Adrenal gland (tissue), 9 donors: ENCODE measurements at regions not wholly inside any gene's neighbourhood (a gene's known extent, or its start where the extent isn't known, plus 50 kb on each side); places are given as distances from the start of the nearest gene placed in this dataset.

Source experiments
- DNase-seq, 7 donors: peaks; one replicate each; pipeline ENCODE4 v3.0.0-alpha.2; 2019 to 2020
- H3K27ac ChIP-seq, 5 donors: fragments of 200-600 bp; sonication (generic) in 4 of 5; 1 replicate in 3 of 5; 2 replicates in 2 of 5; pipeline versions ENCODE4 v1.5.1 to v1.8.0; 2016 to 2020; ENCODE audit warnings: mild to moderate bottlenecking in 1 of 5
- H3K27me3 ChIP-seq: fragments of 200-600 bp; 2 replicates; pipeline ENCODE4 v1.8.0; 2021
- H3K36me3 ChIP-seq, 2 donors: fragments of 200-600 bp; replicated peaks in 1 of 2; 1 replicate in 1 of 2; 2 replicates in 1 of 2; pipeline versions ENCODE4 v1.5.1 to v1.8.0; 2018 to 2022
- H3K4me1 ChIP-seq, 2 donors: fragments of 200-600 bp; replicated peaks in 1 of 2; 1 replicate in 1 of 2; 2 replicates in 1 of 2; pipeline versions ENCODE4 v1.5.1 to v1.8.0; 2018 to 2021
- H3K4me3 ChIP-seq, 4 donors: fragments of 200-600 bp; sonication (generic) in 3 of 4; one replicate each; pipeline ENCODE4 v1.5.1; 2016 to 2018
- H3K9me3 ChIP-seq, 3 donors: fragments of 200-600 bp; sonication (generic) in 1 of 3; replicated peaks in 1 of 3; 1 replicate in 2 of 3; 2 replicates in 1 of 3; pipeline versions ENCODE4 v1.5.1 to v1.8.0; 2016 to 2021
- POLR2A ChIP-seq, 2 donors: fragments of 450-650 bp; IDR thresholded peaks; one replicate each; pipeline ENCODE4 v1.6.1; 2017; ENCODE audit warnings: antibody characterized with exemption in 2 of 2, mild to moderate bottlenecking in 2 of 2, moderate library complexity in 1 of 2
- WGBS, 4 donors: extraction: QIAGEN DNeasy Blood & Tissue Kit in 2 of 4; methylation state at CpG; one replicate each; pipeline versions ENCODE4 v1.1.5 to v1.1.7; 2013 to 2017; 5-methylcytosine and 5-hydroxymethylcytosine counted together
- intact Hi-C, 2 donors: fragments of 100-400 bp; cut with DNase I; formaldehyde crosslinking; loops; one replicate each; pipeline versions ENCODE4 v1.14.1 to v1.15.0; 2022 to 2023
- TF ChIP-seq, protein P1 (sequence below), 6 experiments: fragments of 450-650 bp in 4 of 6; fragments of 200-600 bp in 2 of 6; sonication (generic) in 1 of 6; IDR thresholded peaks; 1 replicate in 5 of 6; 2 replicates in 1 of 6; pipeline versions ENCODE4 v1.5.1 to v1.8.0; 2016 to 2021; ENCODE audit warnings: antibody characterized with exemption in 6 of 6, mild to moderate bottlenecking in 2 of 6, moderate library complexity in 1 of 6
- donor health status: healthy with polysubstance abuse.
- donor health status: Bipolar disorder and iron deficiency.
- donor health status: DM: yes; HTN: yes; CAD: no.
- donor health status: DM: no; HTN: no; CAD: no.
- donor health status: DM: no; HTN: no; CAD: no.

DNA sequence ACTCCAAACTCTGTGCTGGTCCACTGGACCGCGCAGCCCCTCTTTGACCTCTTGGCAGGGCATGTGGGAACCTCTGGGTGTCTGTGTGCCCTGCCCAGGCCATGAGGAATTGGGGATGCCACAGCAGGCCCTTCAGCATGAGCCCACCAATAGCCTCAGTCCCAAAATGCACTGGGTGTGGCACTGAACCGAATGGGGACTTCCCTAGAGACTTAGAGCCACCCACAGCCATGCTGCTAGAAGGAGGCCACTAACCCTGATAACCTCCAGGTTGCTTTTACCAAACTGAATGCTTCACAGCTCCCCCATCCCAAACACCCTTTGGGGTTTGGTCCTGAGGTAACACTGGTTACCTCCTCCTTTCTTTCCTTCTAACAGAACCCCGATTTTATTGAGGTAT lies 302.7 kb downstream of the PIK3R1 start:
- no peaks in the 10 kb centered on the region for H3K4me1 ChIP-seq
- 80 to 92% (median 85%) methylated on average over 4 of the region's 4 CpGs for WGBS, 4 donors
- H3K36me3 ChIP-seq: no peaks in the 10 kb centered on the region
- H3K9me3 ChIP-seq: no peaks in the 10 kb centered on the region
- DNase-seq: no peak
- no peak overlapping the region for H3K27ac ChIP-seq
- H3K27me3 ChIP-seq: no peaks in the 10 kb centered on the region
- intact Hi-C loops: no loop called here
- H3K4me3 ChIP-seq: no peak overlapping the region
- TF ChIP-seq, protein P1, sequence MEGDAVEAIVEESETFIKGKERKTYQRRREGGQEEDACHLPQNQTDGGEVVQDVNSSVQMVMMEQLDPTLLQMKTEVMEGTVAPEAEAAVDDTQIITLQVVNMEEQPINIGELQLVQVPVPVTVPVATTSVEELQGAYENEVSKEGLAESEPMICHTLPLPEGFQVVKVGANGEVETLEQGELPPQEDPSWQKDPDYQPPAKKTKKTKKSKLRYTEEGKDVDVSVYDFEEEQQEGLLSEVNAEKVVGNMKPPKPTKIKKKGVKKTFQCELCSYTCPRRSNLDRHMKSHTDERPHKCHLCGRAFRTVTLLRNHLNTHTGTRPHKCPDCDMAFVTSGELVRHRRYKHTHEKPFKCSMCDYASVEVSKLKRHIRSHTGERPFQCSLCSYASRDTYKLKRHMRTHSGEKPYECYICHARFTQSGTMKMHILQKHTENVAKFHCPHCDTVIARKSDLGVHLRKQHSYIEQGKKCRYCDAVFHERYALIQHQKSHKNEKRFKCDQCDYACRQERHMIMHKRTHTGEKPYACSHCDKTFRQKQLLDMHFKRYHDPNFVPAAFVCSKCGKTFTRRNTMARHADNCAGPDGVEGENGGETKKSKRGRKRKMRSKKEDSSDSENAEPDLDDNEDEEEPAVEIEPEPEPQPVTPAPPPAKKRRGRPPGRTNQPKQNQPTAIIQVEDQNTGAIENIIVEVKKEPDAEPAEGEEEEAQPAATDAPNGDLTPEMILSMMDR (IDR thresholded peaks at IDR 0.05): no peak
- TF ChIP-seq POLR2A (IDR thresholded peaks at IDR 0.05): no peak

DNA sequence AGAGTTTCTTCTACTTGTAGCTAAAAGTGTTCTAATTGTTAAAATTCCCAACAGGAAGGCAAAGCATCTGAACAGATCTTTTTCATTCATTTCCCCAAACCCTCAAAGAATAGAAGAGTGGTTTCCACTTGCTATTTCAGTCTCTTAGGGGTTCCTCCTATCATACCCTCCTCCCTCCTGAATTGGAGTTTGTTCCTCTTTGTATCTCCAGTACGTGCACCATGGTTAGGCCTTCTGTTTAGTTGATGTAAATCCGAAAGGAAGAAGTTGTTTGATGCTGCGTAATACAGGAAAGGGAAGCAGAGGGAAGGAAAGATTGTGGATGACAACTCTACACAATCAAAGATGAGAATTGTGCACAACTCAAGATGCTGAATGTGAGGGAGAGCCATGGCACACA lies 303.6 kb downstream of the PIK3R1 start:
- DNase-seq: no peak
- intact Hi-C loops: no loop called here
- Histone ChIP-seq H3K27me3 (no peaks in the 10 kb centered on the region), H3K4me3 (no peak overlapping the region), H3K9me3 (no peaks in the 10 kb centered on the region), H3K4me1 (no peaks in the 10 kb centered on the region), H3K36me3 (no peaks in the 10 kb centered on the region), H3K27ac (no peak overlapping the region)
- WGBS, 4 donors: 55 to 72% (median 64%) methylated on average over 3 of the region's 3 CpGs
- TF ChIP-seq, protein P1 (IDR thresholded peaks at IDR 0.05): no peak
- TF ChIP-seq POLR2A (IDR thresholded peaks at IDR 0.05): no peak

DNA sequence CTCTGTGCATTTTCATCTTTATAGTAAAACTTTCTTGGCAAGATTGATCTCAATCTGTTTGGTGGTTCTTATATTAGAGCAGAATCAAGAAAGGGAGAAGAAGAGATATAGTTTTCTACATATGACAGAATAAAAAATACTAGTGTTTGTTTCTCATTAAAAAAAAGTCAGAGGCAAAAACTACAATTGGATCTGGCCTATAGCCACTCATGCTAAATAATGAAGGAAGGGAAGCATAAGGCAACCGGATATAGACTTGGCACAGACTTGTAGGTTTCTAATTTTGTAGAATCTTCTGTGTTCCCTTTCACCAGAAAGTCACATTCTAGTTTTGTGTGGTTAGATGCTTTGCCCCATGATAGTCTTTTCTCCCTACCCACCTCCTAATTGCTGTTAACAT lies 306.2 kb downstream of the PIK3R1 start:
- Histone ChIP-seq H3K27ac (no peak overlapping the region), H3K27me3 (no peaks in the 10 kb centered on the region), H3K4me1 (no peaks in the 10 kb centered on the region), H3K4me3 (no peak overlapping the region), H3K9me3 (no peaks in the 10 kb centered on the region), H3K36me3 (no peaks in the 10 kb centered on the region)
- intact Hi-C loops: no loop called here
- 55 to 72% (median 64%) methylated on average over 1 of the region's 1 CpG for WGBS, 4 donors
- no peak for DNase-seq
- TF ChIP-seq POLR2A (IDR thresholded peaks at IDR 0.05): no peak
- TF ChIP-seq, protein P1 (IDR thresholded peaks at IDR 0.05): no peak

DNA sequence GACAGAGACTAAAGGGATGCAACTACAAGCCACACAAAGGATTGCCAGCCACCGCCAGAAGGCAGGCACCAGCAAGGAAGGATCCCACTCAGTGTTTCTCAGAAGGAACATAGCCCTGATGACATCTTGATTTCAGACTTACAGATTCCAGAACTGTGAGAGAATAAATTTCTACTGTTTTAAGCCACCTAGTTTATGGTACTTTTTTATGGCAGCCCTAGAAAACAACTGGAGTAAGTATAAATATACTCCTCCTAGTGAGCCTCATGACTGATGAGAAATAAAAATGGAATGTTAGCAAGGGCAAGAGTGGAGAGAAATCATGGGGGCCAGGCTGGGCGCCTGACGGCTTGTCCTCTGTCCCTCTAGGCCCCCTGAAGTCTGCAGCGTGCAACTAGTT lies 307.3 kb downstream of the PIK3R1 start:
- no peak overlapping the region for H3K27ac ChIP-seq

More for the DNA sequence above, 307.3 kb downstream of the PIK3R1 start:
- H3K27me3 ChIP-seq: no peaks in the 10 kb centered on the region
- no peaks in the 10 kb centered on the region for H3K4me1 ChIP-seq
- TF ChIP-seq POLR2A (IDR thresholded peaks at IDR 0.05): no peak
- TF ChIP-seq, protein P1 (IDR thresholded peaks at IDR 0.05): no peak
- H3K36me3 ChIP-seq: no peaks in the 10 kb centered on the region
- 82 to 85% (median 83%) methylated on average over 4 of the region's 4 CpGs for WGBS, 4 donors
- no peaks in the 10 kb centered on the region for H3K9me3 ChIP-seq
- intact Hi-C loops: no loop called here
- no peak for DNase-seq
- H3K4me3 ChIP-seq: no peak overlapping the region
